ENCODE measurements at regions not wholly inside any gene's neighbourhood (a gene's known extent, or its start where the extent isn't known, plus 50 kb on each side); places are given as distances from the start of the nearest gene placed in this dataset.

GRCh38 chr5:51908215-51908614 lies 525.0 kb downstream of the ISL1 start:
- TF ChIP-seq ZNF610 (tag by site-specific recombination; IDR thresholded peaks at IDR 0.05; ENCODE audit: borderline replicate concordance) (no peak), ZBTB11 (tag by site-specific recombination; conservative IDR thresholded peaks at IDR 0.05; ENCODE audit: low read depth) (no peak), ZNF280D (tag by site-specific recombination; IDR thresholded peaks at IDR 0.05) (no peak), ZNF211 (tag by site-specific recombination; IDR thresholded peaks at IDR 0.05; ENCODE audit: low read depth) (no peak), ZNF560 (tag by site-specific recombination; IDR thresholded peaks at IDR 0.05; ENCODE audit: borderline replicate concordance) (no peak), CTCF (tag by site-specific recombination; IDR thresholded peaks at IDR 0.05) (no peak)

Data from HEK293 (cell line).